ENCODE measurements at regions not wholly inside any gene's neighbourhood (a gene's known extent, or its start where the extent isn't known, plus 50 kb on each side); places are given as distances from the start of the nearest gene placed in this dataset.

- TF ChIP-seq POLR2A (IDR thresholded peaks at IDR 0.05), result no peak
- TF ChIP-seq CTCF (IDR thresholded peaks at IDR 0.05), result no peak
Observed at GRCh38 chr2:181163139-181163538, 182.7 kb downstream of the UBE2E3 start.
